K562 (cell line): ENCODE measurements at regions not wholly inside any gene's neighbourhood (a gene's known extent, or its start where the extent isn't known, plus 50 kb on each side); places are given as distances from the start of the nearest gene placed in this dataset.

ENCODE experiments used
- ATAC-seq: fragments of 200-7000 bp; cut with Tn5 transposase; 3 replicates; pipeline ENCODE4 v1.9.1; 2020; ENCODE audit warnings: moderate library complexity
- BruUV-seq: library from RNA; stranded (reverse); fragments of 400-500 nt; replicated peaks from 2 replicates; lab custom pipeline; 2021; lab: Mats Ljungman, UMichigan
- CTCF ChIA-PET: fragments of 300-600 bp; formaldehyde crosslinking; extraction: SDS; loops from one replicate; lab custom pipeline; 2021; ENCODE audit warnings: low intra/inter-chr PET ratio; lab: Yijun Ruan, JAX
- POLR2A ChIA-PET: fragments of 300-600, 350-650 bp; sonication (Branson Sonifier 250); formaldehyde crosslinking; extraction: SDS; loops from one replicate; lab custom pipeline; 2021; ENCODE audit warnings: antibody characterized with exemption, inconsistent platforms; lab: Yijun Ruan, JAX
- DNase-seq, 4 experiments: peaks; one replicate each; pipeline versions ENCODE4 v3.0.0 to v3.0.0-alpha.2; 2011 to 2018; ENCODE audit warnings: low spot score in 3 of 4, mixed read lengths in 3 of 4; ENCODE audit errors: extremely low read depth in 1 of 4
- FAIRE-seq: peaks from 2 replicates; lab custom pipeline; 2011; peaks lifted over from hg19 to GRCh38; lab: Jason Lieb, UNC
- H2AFZ ChIP-seq: 2 replicates; pipeline ENCODE4 v1.6.0; 2011; ENCODE audit warnings: low read depth, low read length, control low read depth, inconsistent platforms
- H3K27ac ChIP-seq: fragments of 200-600 bp; 3 replicates; pipeline ENCODE4 v1.8.0; 2011; ENCODE audit warnings: low read depth, mild to moderate bottlenecking, control low read depth, inconsistent platforms, low read length, moderate library complexity, mixed read lengths; ENCODE audit errors: extremely low read depth
- H3K27me3 ChIP-seq, 2 experiments: fragments of 300-600 bp in 1 of 2; 2 replicates in 1 of 2; 3 replicates in 1 of 2; pipeline versions ENCODE4 v1.6.0 to v1.8.0; 2011; ENCODE audit warnings: inconsistent platforms in 2 of 2, low read length in 2 of 2, mild to moderate bottlenecking in 1 of 2, mixed read lengths in 1 of 2, moderate library complexity in 1 of 2; ENCODE audit not compliant: control insufficient read depth in 2 of 2, insufficient read depth in 2 of 2
- H3K36me3 ChIP-seq: fragments of 300-600 bp; 3 replicates; pipeline ENCODE4 v1.8.0; 2011; ENCODE audit warnings: mild to moderate bottlenecking, low read length, inconsistent platforms; ENCODE audit not compliant: control insufficient read depth, insufficient read depth
- H3K4me1 ChIP-seq, 2 experiments: fragments of 200-600 bp in 1 of 2; replicated peaks in 1 of 2; 2 replicates in 1 of 2; 3 replicates in 1 of 2; pipeline versions ENCODE4 v1.5.1 to v1.8.0; 2011; ENCODE audit warnings: inconsistent platforms in 2 of 2, low read length in 2 of 2, mild to moderate bottlenecking in 1 of 2, mixed read lengths in 1 of 2, moderate library complexity in 1 of 2; ENCODE audit not compliant: control insufficient read depth in 2 of 2, insufficient read depth in 2 of 2
- H3K4me2 ChIP-seq: 2 replicates; pipeline ENCODE4 v1.6.1; 2011; ENCODE audit warnings: low read length, control low read depth, inconsistent platforms, mixed read lengths; ENCODE audit not compliant: insufficient read depth
- H3K4me3 ChIP-seq: fragments of 200-600 bp; sonication (generic), shearing (Covaris generic); 2 replicates; pipeline ENCODE4 v1.5.1; 2016; ENCODE audit warnings: control low read depth, inconsistent platforms
- H3K79me2 ChIP-seq: fragments of 200-600 bp; 3 replicates; pipeline ENCODE4 v1.8.0; 2011; ENCODE audit warnings: low read length, inconsistent platforms; ENCODE audit not compliant: control insufficient read depth, insufficient read depth
- H3K9ac ChIP-seq, 2 experiments: 2 replicates each; pipeline versions ENCODE4 v1.6.0 to v1.6.1; 2011; ENCODE audit warnings: low read depth in 2 of 2, low read length in 2 of 2, control low read depth in 1 of 2, inconsistent platforms in 1 of 2, mild to moderate bottlenecking in 1 of 2, mixed read lengths in 1 of 2; ENCODE audit not compliant: insufficient read depth in 1 of 2
- H3K9me1 ChIP-seq: one replicate; pipeline ENCODE4 v1.6.0; 2011; ENCODE audit warnings: inconsistent platforms, mild to moderate bottlenecking, low read length, moderate library complexity; ENCODE audit not compliant: control insufficient read depth, insufficient read depth
- H3K9me3 ChIP-seq: replicated peaks from 2 replicates; pipeline ENCODE4 v1.5.1; 2011; ENCODE audit warnings: low read depth, low read length, inconsistent platforms; ENCODE audit not compliant: control insufficient read depth, insufficient read depth
- H4K20me1 ChIP-seq: replicated peaks from 2 replicates; pipeline ENCODE4 v1.6.1; 2011; ENCODE audit warnings: low read length, inconsistent platforms, mixed read lengths; ENCODE audit not compliant: control insufficient read depth, insufficient read depth
- AFF4 ChIP-seq: sonication (generic); formaldehyde crosslinking; IDR thresholded peaks from 2 replicates; pipeline ENCODE4 v1.8.0; 2023; ENCODE audit warnings: mild to moderate bottlenecking, missing genetic modification reagents
- CREB5 ChIP-seq: fragments of 250-450 bp; sonication (Bioruptor Pico); IDR thresholded peaks from 2 replicates; pipeline ENCODE4 v1.5.0; 2020; ENCODE audit warnings: mild to moderate bottlenecking
- CREM ChIP-seq: IDR thresholded peaks from 2 replicates; pipeline ENCODE4 v1.6.1; 2014; ENCODE audit warnings: antibody characterized with exemption, low read depth
- CUX1 ChIP-seq: fragments of 200-800 bp; sonication (Bioruptor generic); IDR thresholded peaks from 2 replicates; pipeline ENCODE4 v1.6.1; 2016; ENCODE audit warnings: missing genetic modification characterization, missing compliant biosample characterization
- ETS2 ChIP-seq: IDR thresholded peaks from 2 replicates; pipeline ENCODE4 v1.6.1; 2016; ENCODE audit warnings: borderline replicate concordance, missing genetic modification characterization, mild to moderate bottlenecking, moderate library complexity, missing compliant biosample characterization; ENCODE audit not compliant: poor library complexity, severe bottlenecking
- HCFC1 ChIP-seq: IDR thresholded peaks from 2 replicates; pipeline ENCODE4 v1.6.1; 2012; ENCODE audit warnings: low read depth, low read length, improper control_type of control experiment
- HDGF ChIP-seq: fragments of 450-650 bp; IDR thresholded peaks from 2 replicates; pipeline ENCODE4 v1.6.1; 2016
- TCFL5 ChIP-seq: fragments of 250-450 bp; sonication (Bioruptor Pico); conservative IDR thresholded peaks from 2 replicates; pipeline ENCODE4 v1.6.1; 2021; ENCODE audit warnings: mild to moderate bottlenecking, moderate library complexity, matching md5 sums
- YBX1 ChIP-seq: fragments of 450-650 bp; IDR thresholded peaks from 2 replicates; pipeline ENCODE4 v1.7.1; 2016; ENCODE audit warnings: mild to moderate bottlenecking
- ZNF316 ChIP-seq: fragments of 450-650 bp; IDR thresholded peaks from 2 replicates; pipeline ENCODE4 v1.6.1; 2016
- WGBS: fragments of 100-300 bp; shearing (Covaris generic); methylation state at CpG from one replicate; pipeline ENCODE4 v1.1.6; 2016; ENCODE audit warnings: low coverage, mixed read lengths; ENCODE audit not compliant: insufficient coverage; ENCODE audit errors: missing lambda C conversion rate; 5-methylcytosine and 5-hydroxymethylcytosine counted together
- in situ Hi-C: fragments of 300-500 bp; cut with MboI; formaldehyde crosslinking; loops from 4 replicates; pipeline ENCODE4 v1.15.0; 2018; ENCODE audit warnings: inconsistent platforms, mixed read lengths
- intact Hi-C: fragments of 100-400 bp; cut with micrococcal nuclease; formaldehyde crosslinking; loops from 2 replicates; pipeline ENCODE4 v1.14.2; 2022

- TF ChIP-seq YBX1 (no peak), ETS2 (tag) (no peak), CREB5 (no peak)
Observed at GRCh38 chrX:146921204-146921603, 106.7 kb upstream of the CXorf51A start (continued).

- DNase-seq: no peak
- ATAC-seq: no peak
- in situ Hi-C loops: no loop called here
- FAIRE-seq: no peak
- no peaks in the 10 kb centered on the region for H3K9me1 ChIP-seq
- POLR2A ChIA-PET: no interaction called here
- no peak overlapping the region for H3K4me2 ChIP-seq
- no peak overlapping the region for H3K4me3 ChIP-seq
- no peaks in the 10 kb centered on the region for H4K20me1 ChIP-seq
- no peaks in the 10 kb centered on the region for H3K79me2 ChIP-seq
- WGBS: 0% methylated on average over 3 of the region's 8 CpGs
- no peak overlapping the region for H3K27ac ChIP-seq
- CTCF ChIA-PET: no interaction called here
- H3K9me3 ChIP-seq: no peaks in the 10 kb centered on the region
- no peaks in the 10 kb centered on the region for H3K36me3 ChIP-seq
- no peaks in the 10 kb centered on the region for H3K27me3 ChIP-seq
- no peaks in the 10 kb centered on the region for H3K4me1 ChIP-seq
- no peak overlapping the region for H3K9ac ChIP-seq
- intact Hi-C loops: no loop called here
- no peak overlapping the region for H2AFZ ChIP-seq
- no TSS peak for BruUV-seq
- TF ChIP-seq HCFC1 (no peak), CREM (no peak), HDGF (no peak), TCFL5 (no peak), ZNF316 (no peak), AFF4 (no peak), CUX1 (no peak)
Observed at GRCh38 chrX:146907391-146908240, 93.1 kb upstream of the CXorf51A start.
